8988T (cell line): ENCODE measurements at regions not wholly inside any gene's neighbourhood (a gene's known extent, or its start where the extent isn't known, plus 50 kb on each side); places are given as distances from the start of the nearest gene placed in this dataset.
"Not testable (repeated sequence)": the region's sequence is repeated elsewhere in the genome, so short reads cannot be mapped to it uniquely, and the experiment has no call there.

ENCODE experiments used
- DNase-seq: peaks from one replicate; pipeline ENCODE4 v3.0.0; 2011

DNA sequence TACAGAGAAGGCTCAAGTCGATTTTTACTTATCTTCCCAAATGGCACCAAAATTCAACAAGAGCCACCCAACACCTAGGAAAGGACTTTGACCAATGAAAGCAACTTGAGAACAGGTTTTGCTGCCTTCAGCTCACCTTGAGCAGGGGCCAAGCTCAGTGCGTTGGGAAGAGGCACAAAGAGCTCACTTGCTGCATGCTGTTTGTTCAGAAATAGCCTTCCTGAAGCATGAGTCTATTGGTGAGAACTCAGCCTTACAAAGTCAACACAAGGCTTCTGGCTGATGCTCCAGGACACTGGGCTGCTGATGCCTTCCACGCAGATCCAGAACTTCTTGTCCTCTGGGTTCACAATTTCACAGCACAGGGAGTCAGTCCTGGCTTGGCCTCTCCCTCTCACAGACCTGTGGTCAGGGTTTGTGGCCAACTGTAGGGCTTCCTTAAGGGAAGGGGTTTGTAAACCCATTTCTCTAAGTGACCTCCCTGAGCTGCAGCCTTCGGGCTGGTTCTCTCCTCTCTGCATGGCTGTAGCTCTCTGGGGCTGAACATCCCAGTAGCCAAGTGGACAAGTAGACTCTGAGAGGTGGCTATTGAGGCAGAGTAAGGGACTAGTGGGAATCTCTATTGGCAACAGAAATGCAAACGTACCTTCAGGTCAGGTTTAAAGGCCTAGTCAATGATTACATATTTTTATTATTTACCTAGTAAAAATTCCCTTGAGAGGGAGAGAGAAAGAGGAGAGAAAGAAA lies 124.7 kb upstream of the GATA6 start:
- DNase-seq: no peak

DNA sequence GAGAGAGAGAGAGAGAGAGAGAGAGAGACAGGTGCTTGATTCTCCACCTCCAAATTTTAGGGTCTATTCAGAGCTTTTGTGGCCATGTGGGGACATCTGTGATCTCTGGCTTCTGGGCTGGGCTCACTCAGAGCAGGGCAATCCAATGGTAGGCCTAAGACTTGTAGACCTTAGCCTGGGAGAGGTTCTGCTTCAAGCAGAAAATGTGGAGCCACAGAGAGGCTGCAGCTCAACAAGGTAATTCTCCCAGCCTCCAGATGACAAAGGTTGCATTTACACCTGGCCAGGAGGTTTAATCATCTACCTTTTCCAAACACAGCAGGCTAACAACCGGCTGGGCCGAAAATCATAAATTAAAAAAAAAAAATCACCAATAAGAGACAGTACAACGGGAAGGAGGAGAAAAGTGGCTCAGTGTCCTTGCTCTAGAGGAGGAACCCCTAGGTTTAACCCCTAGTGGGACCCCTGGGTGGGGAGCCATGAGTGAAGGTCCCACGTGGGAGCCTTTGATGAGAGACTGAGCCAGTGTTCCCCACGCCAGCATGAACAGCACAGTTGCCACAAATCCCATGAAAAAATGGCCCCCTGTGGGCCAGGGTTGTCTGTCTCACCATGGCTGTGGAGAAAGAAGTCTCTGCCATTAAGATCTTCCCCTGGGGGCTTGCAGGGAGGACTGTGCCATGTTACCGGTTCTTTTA lies 124.0 kb upstream of the GATA6 start:
- DNase-seq: no peak

DNA sequence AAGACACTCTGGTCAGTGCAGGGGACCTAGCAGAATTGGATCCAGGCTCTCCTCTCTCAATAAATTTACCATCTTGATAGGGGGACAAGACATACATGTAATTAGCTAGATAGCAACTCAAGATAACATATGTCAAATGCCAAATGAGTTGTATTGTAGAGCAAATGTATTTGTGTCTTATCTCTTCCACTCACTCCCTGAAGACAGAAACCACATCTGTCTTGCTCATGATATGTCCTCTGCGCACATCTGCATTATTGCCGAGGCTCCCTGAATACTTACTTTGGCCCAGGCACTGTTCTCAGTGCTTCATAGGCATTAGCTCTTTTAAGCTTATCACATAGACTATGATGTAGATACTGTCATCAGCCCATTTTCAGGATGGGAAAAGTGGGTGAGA lies 122.9 kb upstream of the GATA6 start:
- DNase-seq: no peak

DNA sequence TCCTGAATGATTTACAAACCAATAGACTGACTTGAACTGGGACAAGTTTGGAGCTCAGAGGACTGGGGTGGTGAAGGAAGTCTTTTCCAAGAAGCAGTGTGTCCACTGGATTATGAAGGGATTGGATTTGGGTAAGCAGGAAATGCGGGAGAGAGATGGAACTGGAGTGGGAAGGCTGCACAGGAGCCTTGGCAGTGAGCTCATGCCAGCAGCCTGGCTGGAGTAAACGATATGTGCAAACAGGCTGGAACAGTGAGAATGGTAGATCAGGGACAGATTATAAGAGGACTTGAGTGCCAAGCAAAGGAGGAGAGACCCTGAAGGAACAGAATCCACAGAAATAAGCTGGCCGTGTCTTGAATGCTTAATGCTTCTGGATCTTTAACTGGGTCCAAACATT lies 121.9 kb upstream of the GATA6 start:
- DNase-seq: no peak

DNA sequence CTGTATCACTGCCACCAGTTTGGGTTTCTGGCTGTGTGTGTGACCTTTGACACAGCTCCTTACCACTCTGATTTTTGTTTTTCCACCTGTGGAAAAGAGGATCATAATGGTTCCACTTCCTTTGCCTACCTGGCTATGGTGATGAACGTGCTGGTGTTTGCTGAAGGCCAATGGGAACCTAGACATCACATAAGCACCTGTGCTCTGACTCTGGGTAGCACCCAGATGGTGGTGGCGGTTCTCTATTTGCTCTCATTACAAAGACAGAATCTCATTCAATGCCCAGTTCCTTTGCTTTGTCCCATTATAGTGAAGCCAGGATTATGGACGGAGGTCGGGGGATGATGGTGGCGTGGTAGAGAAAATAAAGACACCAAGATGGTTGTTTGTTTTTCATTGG lies 121.2 kb upstream of the GATA6 start:
- no peak for DNase-seq

DNA sequence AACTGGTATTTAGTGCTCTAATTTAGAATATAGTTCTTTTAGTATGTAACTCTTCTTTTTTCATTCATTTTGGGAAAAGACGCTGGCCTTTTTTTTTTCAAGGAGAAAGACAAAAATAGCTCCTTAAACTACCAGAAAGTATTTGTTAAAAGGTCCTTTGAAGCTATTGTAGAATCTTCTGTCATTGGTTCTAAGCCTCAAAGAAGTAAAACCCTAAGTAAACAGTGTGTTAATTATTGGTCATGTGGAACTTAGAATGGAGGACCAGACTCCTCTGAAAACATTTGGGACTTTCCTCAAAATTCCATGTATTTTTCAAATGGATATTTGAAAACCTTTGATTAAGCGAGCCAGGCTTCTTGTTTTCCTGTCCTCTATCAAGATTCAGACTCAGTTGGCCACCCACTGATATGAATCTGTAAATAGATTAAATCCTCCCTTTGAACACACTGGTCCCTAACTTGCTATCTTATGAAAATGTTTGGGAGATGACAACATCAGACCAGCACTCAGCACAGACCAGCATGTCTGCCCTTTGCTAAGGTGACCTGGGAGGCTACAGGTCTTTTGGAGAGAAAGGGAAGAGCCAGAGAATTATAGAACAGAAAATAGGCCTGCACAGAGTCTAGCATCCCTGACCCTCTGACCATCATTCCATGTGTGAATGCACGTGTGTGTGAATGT lies 120.3 kb upstream of the GATA6 start:
- no peak for DNase-seq

DNA sequence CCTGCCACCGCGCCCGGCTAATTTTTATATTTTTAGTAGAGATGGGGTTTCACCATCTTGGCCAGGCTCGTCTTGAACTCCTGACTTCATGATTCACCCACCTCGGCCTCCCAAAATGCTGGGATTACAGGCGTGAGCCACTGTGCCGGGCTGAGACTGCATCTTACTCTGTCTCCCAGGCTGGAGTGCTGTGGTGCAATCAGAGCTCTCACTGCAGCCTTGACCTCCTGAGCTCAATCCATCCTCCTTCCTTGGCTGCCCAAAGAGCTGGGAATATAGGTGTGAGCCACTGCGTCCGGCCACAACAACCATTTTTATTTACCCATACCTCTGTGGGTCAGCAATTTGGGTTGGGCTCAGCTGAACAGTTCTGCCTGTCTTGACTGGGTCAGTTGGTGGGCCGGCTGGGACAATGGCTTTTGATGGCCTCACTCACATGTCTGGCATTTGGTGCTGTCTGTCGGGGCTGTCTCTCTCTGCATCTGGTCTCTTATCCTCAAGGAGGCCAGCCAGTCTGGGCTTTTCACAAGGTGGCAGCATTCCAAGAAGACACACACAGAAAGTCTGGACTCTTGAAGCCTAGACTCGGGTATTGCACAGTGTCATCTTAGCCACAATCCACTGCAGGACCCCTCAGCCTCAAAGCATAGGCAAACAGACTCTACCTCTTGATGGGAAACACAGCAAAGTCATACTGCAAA lies 116.8 kb upstream of the GATA6 start:
- DNase-seq: no peak

DNA sequence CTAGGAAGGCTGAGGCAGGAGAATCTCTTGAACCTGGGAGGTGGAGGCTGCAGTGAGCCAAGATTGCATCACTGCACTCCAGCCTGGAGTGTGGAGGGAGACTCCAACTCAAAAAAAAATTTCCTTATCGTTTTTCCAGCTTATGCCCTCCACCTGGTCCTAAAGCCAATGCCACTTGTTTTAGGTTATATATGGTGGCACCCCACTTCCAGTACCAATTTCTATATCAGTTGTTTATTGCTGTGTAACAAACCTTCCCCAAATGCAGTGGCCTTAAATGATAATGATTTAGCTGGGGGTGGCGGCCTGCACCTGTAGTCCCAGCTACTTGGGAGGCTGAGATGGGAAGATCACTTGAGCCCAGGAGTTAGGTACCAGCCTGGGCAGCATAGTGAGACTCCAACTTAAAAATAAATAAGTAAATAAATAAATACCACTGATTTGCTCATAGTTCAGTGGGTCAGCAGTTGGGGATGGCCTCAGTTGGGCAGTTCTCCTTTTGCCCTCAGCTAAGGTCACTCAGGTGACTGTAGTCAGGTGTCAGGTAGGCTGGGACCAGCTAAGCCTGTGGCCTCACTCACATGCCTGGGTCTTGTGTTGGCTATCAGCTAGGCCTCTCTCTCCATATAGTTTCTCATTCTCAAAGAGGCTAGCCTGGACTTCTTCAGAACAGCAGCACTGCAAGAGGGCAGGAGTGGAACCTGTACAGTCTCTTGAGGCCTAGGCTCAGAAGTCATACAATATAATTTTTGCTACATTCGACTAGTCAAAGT lies 113.7 kb upstream of the GATA6 start:
- no peak for DNase-seq

DNA sequence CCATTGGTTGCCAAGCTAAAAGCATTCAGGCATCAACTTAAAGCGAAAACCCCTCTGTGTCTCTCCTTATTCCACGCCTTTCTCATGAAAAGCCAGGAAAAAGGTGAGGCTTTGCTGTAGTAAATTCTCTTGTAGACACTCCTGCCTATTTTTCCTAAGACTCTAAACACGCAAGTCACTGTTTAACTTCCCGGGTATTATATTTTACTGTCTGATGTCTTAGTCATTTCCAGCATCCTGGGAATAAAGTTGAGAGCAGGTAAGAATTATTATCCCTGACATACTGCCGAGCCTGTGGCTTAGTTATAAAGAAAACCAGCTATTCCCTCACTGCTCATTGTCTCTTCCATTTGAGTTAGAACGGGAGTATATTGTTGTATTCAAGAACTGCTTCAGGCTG lies 112.4 kb upstream of the GATA6 start:
- DNase-seq: no peak

DNA sequence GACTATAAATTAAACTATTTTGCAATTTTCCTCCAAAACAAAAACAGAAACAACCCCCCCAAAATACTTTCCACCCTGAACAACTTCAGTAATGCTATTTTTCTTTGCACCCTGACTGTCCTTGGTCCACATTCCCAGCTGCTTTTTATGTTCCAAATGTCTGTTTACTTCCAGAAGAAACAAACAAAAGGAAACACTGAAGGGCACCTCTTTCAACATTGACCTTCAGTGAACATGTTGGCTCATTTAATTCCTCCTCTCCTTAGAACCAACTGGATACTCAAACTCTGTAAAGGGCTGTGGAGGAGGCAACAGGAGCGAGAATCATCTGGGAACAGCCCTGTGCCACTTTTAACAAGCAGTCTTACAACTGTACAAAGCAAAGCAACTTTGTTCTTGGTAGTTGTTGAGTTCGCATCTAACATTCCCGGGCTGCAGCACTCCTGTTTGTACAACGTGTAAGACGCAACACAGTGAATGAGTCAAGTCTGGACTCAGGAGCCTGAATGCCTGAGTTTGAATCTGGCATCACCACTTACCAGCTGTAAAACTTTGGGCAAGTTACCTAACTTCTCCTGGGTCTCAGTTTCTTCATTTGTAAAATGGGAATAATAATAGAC lies 111.4 kb upstream of the GATA6 start:
- DNase-seq: no peak

DNA sequence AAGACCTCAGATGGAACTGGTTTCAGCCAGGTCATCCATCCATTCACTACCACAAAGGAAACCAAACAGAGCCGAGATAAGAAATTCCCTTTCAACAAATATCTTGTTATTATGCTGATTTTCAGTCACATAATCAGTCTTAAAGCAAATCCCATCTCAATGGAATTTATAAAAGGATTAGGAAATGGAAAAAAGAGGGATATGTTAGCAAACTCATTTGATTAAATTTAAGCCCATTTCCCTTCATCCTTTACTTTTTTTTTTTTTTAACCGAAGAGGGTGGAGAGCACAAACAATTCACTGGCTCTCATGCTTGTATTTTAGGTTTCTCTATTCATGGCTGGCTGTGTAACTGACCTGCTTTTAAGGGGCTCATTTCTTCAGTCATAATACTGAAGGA lies 109.0 kb upstream of the GATA6 start:
- no peak for DNase-seq

DNA sequence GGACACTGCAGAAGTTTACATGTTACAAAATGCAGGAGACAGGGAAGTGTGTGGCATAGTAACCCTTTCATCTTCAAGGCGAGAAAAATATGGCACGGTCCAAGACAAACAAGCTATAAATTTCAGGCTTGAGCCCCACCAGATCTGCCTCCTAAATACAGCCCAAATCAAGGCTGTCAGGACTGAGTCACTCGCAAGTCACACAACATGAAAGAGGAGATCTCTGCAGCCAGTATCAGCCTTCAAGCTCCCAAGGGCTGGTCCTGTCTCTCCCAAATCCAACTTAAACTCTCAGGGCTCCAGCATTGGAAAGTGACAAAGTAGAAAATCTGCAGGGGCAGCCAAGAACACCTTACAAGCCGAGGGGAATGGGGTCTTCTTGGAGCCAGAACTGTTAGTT lies 106.3 kb upstream of the GATA6 start:
- no peak for DNase-seq

DNA sequence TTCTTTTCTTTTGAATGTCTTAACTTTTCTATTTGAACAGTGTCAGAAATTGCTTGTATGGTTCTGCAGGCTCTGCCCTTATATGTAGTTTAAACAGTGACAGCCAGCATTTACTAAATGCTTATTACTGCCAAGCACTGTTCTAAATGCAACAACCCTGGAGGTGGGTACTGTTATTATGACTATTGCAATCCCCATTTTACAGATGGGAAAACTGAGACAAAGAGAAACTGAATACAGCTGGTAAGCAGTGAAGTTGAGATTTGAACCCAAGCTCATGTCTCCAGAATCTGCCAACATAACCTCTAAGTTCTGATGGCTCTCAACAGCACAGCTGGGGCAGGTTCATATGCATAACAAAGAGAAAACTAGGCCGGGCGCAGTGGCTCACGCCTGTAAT lies 105.7 kb upstream of the GATA6 start:
- no peak for DNase-seq

DNA sequence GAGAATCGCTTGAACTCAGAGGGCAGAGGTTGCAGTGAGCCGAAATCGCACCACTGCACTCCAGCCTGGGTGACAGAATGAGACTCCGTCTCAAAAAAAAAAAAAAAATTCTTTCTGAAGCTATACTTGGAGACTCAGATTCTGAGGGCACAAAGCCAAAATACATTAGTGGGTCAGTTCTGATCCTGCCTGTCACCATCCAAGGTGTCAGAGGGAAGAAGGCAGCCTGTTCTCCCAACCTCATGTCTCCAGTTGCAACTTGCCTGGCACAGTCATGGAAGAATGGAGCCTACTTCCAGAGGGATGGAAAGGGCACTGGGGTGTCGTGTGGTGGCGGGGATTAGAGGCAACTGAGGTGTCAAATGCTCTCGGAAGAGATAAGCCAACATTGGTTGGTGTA lies 104.8 kb upstream of the GATA6 start:
- no peak for DNase-seq

DNA sequence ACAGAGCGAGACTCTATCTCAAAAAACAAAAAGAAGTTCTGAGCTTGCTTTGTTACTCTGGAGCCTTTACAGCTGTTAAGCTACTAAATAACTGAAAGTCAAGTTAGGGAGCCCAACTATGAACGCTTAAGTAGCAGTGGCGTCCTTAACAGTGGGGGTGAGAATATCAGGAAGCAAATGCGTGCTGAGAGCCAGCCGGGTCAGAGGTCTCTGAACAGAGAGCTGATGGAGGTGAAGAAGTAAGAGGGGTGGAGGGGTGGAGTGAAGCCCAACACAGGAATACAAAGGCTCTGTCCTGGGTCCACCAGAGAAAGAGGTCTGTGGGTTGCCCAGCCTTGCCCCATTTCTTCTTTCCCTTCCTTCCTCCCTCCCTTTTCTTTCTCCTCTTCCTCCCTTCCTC lies 104.1 kb upstream of the GATA6 start:
- no peak for DNase-seq

DNA sequence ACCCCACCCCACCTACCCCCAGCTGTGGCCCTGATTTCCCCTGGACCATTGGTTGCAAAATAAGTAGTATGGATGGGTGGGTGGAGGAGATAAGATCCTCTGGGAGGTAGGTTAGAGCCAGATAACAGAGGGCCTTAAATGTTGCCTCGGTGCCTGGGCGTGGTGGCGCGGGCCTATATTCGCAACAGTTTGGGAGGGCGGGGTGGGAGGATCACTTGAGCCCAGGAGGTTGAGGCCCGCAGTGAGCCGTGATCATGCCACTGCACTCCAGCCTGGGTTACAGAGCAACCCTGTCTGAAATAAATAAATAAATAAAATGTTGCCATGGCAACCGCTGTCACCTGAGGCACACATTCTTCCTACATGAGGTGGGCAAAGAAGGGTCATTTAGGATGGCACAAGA lies 103.3 kb upstream of the GATA6 start:
- no peak for DNase-seq

DNA sequence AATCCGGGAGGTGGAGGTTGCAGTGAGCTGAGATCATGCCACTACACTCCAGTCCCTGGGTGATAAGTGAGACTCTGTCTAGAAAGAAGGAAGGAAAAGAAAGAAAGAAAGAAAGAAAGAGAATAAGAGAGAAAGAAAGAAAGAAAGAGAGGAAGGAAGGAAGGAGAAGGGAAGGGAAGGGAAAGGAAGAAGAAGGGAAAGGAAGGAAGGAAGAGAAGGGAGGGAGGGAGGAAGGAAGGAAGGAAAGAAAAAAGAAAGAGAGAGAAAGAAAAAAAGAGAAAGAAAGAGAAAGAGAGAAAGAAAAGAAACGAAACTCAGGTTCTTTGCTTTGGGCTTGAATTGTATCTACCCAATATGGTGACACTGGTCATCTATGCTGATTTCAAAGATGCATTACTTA lies 102.3 kb upstream of the GATA6 start:
- no peak for DNase-seq

DNA sequence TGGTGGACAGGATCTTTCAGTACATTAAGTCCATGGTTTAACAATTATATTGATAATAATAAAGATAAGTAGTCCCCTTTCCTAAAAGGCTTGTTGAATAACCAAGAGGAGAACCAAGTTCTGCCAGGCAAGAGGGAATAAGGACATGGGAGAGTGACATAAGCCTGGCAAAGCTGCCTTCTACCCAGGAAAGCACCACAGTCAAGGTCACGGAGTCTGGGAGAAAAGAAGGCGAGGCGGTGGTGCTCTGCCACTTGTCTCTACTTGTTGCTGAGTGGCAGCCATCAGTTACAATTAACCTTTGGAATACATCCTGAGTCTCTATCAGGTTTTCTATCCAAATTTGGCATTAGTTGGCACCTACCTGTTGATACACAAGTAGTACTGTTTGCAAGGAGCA lies 101.7 kb upstream of the GATA6 start:
- no peak for DNase-seq

DNA sequence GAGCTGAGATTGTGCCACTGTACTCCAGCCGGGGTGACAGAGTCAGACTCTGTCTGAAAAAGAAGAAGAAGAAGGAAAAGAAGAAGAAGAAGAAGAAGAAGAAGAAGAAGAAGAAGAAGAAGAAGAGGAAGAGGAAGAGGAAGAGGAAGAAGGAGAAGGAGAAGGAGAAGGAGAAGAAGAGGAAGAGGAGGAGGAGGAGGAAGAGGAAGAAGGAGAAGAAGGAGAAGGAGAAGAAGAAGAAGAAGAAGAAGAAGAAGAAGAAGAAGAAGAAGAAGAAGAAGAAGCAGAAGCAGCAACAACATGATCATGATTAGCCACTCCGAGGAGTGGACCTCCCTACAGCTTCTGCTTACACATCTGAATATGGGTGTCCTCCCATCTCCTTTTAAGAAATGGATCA lies 100.6 kb upstream of the GATA6 start:
- DNase-seq: not testable (repeated sequence)

DNA sequence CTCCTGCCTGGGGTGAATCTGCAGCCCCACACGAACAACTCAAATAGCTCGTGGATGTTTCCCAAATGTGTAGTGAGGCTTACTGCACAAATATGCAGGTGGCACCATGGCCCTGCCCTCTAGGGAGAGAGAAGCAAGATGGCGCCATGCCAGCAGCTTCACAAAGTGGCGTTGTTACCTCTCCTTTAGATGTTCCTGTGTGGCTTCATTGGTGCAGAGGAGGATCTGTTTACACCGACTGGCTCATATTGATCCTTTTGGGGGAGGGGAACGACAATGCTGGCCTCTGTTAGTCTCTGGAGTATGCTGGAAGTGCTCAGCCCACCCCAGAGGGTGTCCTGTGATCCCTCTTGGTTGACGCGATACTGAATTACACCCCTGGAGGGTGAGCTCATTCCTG lies 99.5 kb upstream of the GATA6 start:
- no peak for DNase-seq

DNA sequence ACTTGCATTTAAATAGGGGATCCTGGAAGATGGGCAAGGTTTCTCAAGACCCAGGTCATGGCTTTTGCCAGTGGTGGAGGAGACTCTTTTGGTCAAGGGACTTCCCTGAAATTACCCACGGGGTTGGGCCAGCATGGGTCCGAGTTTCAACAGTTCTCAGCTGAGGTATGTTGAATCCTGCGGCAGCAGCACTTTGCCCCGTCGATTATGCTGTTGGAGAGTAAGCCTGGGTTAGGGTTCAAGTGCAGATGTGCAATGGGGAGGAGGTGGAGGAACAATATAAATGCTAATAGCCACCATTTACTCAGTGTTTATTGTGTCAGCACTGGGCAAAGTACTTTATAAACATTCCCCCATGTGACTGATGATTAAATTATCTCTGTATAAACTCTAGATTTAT lies 96.0 kb upstream of the GATA6 start:
- DNase-seq: no peak

DNA sequence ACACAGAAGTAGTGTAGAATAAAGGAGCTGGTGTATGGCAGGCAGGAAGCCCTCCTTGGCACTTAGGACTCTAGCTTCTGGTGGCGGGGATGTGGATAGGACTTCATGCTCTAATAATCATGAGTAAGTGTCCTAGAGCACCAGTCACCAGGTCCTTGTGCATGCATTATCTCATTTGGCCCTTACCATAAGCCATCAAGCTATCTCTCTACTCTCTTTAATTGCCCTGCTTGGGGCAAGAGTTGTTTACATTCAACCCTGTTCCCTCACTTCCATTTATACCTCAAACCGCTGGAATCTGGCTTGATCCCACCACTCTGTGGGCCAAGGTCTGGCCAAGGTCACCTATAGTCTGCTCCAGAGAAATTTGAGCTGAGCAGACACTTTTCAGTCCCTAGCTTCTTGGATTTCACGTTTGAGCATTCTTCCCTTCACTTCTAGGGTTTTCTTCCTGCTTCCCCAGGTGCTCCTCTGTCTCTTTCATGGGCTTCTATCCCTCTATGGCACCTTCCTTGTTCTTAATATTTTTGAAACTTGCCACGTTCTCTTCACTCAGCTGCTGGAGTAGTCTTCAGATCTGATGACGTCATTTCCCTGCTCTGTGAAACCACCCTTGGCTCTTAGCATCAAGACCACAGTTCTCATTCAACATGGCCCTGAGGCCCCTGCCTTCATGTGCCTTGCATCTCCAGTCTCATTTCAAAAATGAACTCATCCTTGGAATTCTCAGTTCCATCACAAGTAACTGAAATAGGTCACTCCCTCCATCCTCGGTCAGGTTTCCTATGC lies 94.9 kb upstream of the GATA6 start:
- no peak for DNase-seq
